WI38 (cell line): ENCODE measurements at regions not wholly inside any gene's neighbourhood (a gene's known extent, or its start where the extent isn't known, plus 50 kb on each side); places are given as distances from the start of the nearest gene placed in this dataset.

Experiments used
- H3K4me3 ChIP-seq: 2 replicates; pipeline ENCODE4 v1.5.1; 2011; ENCODE audit warnings: low read depth, mild to moderate bottlenecking, control low read depth, low read length
- TF ChIP-seq, protein P1 (sequence below): IDR thresholded peaks from 2 replicates; pipeline ENCODE4 v1.5.1; 2012; ENCODE audit warnings: low read depth, mild to moderate bottlenecking, control low read depth, low read length

DNA sequence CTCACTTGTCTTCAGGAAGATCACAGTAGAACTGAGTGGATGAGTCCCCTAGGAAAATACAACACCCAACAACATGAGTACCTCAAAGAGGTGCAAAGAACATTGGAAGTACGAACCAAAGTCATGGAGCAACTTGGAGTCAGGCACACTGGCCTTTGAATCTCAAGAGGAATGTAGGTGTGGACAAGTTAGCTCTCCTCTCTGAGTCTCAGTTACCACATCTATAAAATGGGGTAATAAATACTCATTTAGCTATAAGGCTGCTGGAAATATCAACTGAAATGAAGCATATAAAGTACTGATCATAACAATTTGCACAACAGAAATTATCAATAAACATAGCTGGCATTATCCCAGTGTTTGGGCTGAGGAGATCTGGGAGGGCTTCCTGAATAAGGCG, 96.7 kb upstream of the JUN start:
- TF ChIP-seq, protein P1, sequence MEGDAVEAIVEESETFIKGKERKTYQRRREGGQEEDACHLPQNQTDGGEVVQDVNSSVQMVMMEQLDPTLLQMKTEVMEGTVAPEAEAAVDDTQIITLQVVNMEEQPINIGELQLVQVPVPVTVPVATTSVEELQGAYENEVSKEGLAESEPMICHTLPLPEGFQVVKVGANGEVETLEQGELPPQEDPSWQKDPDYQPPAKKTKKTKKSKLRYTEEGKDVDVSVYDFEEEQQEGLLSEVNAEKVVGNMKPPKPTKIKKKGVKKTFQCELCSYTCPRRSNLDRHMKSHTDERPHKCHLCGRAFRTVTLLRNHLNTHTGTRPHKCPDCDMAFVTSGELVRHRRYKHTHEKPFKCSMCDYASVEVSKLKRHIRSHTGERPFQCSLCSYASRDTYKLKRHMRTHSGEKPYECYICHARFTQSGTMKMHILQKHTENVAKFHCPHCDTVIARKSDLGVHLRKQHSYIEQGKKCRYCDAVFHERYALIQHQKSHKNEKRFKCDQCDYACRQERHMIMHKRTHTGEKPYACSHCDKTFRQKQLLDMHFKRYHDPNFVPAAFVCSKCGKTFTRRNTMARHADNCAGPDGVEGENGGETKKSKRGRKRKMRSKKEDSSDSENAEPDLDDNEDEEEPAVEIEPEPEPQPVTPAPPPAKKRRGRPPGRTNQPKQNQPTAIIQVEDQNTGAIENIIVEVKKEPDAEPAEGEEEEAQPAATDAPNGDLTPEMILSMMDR: no peak
- no peak overlapping the region for H3K4me3 ChIP-seq

DNA sequence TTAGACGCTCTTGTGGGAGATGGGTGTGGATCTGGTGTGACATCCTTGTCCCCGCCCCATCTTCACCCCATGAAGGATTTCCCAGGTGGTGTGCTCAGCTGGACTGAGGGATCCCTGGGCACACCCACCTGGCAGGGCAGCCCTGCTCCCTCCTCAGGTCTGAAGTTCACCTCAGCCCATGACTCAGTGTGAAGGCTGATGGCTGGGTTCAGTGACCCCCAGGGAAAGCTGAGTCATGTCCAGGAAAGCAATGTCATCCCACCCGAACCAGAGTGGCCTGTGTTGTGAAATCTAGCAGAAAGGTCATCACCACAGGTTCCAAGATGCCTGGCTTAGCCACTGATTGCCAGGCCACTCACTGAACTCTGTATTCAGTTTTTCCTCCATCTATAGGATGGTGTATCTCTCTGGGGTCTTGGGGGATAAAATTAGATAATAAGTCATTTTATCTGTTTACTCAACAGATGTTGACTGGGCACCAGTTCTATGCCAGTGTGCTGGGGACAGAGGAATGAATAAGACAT, 97.7 kb upstream of the JUN start:
- TF ChIP-seq, protein P1: no peak
- H3K4me3 ChIP-seq: no peak overlapping the region

DNA sequence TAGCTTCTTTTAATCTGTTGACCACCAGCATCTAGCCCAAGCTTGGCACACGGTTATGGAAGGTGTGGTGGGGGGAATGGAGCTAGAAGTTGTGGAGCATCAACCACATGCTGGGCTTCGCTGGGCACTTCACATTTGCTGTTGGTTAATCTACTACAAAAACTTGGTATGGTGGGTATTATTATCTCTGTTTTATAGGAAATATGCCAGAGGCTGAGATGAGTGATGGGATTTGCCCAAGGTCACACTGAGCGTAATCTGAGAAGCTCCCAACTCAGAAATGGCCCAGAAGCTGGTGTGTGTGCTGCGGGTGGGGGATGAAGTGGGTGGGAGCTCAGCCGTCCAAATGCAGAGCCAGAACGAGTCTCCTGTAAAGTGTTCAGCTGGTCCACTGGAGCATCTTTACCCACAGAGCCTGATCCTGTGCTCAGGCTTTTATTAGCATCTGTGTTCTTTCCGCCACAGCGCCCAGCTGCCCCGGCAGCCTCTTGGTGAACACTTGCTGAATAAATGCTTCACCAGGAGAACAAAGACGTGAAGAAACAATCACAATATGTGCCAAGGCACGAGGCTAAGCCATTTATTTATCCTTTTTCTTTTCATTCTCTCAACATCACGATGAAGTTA, 98.6 kb upstream of the JUN start:
- no peak overlapping the region for H3K4me3 ChIP-seq
- TF ChIP-seq, protein P1: no peak

DNA sequence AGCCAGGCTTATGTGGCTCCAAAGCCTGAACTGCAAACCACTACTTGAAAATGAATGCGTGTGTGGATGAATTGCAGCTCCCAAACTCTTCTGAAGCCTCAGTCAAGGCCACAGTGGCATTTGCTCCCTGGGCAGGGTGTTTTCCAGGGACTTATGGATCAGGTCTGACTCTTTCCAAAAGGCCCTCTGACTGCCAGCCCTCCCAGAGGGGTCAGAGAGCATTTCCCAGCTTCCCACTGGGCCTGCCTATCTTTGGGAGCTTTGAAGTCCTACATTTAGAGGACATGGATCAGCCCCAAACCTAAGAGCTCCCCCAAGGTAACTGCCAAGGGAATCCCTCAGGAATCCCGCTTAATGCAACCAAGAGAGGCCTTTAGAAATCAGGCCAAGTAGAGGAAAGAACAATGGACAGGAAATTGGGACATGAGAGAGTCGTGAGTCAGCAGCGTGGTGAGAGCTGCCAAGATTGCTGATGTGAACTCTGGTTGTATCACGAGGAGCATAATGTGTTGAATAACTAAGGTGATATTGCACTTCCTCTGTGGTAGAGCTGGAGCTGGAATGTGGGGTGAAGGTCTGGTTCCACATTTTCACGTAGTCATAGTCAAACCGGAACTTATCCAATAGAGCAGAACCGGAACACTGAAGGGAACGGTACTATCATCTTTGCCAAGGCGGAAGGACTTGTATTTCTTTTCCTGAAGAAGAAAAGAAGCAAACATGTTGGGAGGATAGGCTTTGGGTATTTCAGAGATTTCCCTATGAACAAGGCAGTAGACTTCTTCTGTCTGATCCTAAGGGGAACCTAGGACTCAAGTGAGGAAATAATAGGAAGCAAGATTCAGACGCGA, 99.4 kb upstream of the JUN start:
- TF ChIP-seq, protein P1: no peak
- H3K4me3 ChIP-seq: no peak overlapping the region

DNA sequence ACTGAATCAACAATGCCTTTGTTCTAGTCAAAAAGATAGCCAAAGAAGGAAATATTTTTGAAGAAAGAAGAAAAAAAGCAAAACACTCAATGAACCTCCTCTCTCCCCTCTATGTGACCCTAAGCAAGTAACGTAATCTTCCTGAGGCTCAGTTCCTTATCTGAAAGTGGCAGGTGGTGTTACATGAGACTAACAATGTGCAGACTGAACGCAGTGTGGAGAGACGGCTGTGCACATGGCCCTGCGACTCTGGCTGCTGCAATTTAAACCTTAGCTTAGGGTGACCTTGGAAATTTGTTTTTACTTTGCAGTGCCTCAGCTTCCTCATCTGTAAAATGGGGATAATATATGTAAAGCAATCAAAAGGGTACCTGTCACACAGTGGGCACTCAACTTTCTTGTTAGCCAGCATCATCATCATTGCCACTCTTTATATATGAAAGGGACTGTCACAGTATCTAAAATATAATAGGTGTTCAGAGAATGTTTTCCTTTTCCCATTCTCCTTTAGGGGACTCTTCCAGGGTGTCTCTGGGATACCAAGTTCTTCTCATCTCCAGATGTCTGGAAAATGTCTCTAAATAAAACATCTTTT, 100.1 kb upstream of the JUN start:
- TF ChIP-seq, protein P1: no peak
- no peak overlapping the region for H3K4me3 ChIP-seq

DNA sequence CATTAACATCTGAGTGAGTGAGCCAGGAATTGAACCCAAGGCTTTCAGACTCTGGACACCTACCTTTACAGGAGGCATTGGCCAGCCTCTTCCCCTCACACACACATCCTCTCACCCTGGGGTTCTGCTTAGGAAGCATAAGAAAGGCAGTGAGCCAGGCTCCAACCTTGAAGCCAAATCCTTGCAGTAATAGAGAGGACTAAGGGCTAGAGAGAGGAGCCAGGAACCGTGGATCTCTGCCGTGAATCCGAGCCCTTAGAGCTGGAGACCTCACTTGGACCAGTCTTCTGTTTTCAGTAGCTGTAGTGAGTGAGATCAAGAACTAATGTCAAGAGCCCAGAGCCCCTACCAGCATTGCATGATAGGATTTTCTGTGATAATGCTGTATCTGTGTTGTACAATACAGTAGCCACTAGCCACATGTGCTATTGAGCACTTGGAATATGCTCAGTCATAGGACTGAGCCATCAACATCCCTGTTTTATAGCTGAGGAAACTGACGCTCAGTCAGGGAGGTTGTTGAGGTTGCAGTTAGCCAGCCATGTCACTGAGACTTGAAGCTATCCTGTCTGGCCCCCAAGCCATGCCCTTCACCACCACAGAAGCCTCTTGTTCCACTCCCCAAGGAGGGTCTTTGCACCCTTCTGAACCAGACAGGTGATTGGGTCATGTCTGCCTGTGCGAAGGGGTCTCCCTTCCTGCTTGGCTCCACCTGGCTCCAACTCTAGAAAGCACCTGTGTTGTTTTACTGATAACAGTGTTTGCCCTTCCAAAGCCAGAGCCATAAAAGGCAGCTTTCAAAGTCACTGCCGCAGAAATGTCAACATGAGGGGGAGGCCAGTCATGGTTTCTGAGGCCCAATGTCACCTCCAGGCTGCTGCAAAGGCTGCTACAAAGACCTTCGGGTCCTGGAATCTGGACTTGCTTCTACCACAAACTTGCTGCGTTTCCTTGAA, 101.1 kb upstream of the JUN start:
- TF ChIP-seq, protein P1: no peak
- no peak overlapping the region for H3K4me3 ChIP-seq
